ENCODE measurements at regions not wholly inside any gene's neighbourhood (a gene's known extent, or its start where the extent isn't known, plus 50 kb on each side); places are given as distances from the start of the nearest gene placed in this dataset.

DNA sequence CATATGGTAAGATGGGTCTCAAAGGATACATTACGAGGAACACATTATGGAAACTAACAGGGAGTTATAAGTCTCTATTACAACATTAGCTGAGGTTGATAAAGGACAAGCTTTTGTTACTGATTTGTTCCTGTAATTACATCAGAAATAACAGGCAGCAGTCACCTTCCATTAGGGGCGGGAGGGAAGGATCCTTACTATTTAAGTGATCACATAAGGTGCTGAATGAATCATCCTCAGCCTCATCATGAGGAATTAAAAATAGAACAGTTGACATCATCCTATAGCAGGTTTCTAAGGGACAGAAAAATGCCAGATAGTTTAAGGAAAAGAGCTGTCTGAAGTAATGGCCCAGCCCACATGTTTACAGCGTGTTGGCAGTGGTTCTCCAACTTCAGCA is 86.9 kb upstream of the MGAT5 start:
- TF ChIP-seq, protein P1, sequence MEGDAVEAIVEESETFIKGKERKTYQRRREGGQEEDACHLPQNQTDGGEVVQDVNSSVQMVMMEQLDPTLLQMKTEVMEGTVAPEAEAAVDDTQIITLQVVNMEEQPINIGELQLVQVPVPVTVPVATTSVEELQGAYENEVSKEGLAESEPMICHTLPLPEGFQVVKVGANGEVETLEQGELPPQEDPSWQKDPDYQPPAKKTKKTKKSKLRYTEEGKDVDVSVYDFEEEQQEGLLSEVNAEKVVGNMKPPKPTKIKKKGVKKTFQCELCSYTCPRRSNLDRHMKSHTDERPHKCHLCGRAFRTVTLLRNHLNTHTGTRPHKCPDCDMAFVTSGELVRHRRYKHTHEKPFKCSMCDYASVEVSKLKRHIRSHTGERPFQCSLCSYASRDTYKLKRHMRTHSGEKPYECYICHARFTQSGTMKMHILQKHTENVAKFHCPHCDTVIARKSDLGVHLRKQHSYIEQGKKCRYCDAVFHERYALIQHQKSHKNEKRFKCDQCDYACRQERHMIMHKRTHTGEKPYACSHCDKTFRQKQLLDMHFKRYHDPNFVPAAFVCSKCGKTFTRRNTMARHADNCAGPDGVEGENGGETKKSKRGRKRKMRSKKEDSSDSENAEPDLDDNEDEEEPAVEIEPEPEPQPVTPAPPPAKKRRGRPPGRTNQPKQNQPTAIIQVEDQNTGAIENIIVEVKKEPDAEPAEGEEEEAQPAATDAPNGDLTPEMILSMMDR (IDR thresholded peaks at IDR 0.05; ENCODE audit: insufficient read depth, low read length, poor library complexity, severe bottlenecking): no peak
- no peak overlapping the region for H3K4me3 ChIP-seq (replicated peaks; ENCODE audit: low read depth, low read length)
- DNase-seq (ENCODE audit: extremely low read depth, insufficient read length): no peak
- H3K36me3 ChIP-seq (ENCODE audit: control insufficient read depth, insufficient read depth, low read length): no peaks in the 10 kb centered on the region
- H3K27me3 ChIP-seq (replicated peaks; ENCODE audit: control insufficient read depth, insufficient read depth, low read length): no peaks in the 10 kb centered on the region

DNA sequence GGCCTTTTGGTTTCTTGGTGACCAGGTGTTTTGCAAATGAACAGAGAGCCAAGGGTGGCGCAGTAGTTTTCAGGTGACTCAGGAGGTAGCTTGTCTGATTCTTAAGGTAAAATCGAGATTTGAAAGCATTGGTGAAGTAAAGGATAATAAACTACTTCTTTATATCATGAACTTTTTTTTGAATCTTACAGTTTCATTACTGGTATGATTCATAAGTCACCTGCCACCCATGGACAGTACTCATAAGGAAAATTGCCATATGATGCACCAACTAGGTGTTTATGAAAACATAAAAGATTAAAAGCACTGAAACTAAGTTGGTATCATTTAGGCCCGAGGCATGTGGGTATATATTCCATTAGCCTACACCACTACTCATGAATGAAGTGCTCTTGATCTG is 84.1 kb upstream of the MGAT5 start:
- TF ChIP-seq, protein P1 (IDR thresholded peaks at IDR 0.05; ENCODE audit: insufficient read depth, low read length, poor library complexity, severe bottlenecking): no peak
- DNase-seq (ENCODE audit: extremely low read depth, insufficient read length): peak; percentile 55
- Histone ChIP-seq H3K36me3 (ENCODE audit: control insufficient read depth, insufficient read depth, low read length) (no peaks in the 10 kb centered on the region), H3K4me3 (replicated peaks; ENCODE audit: low read depth, low read length) (no peak overlapping the region), H3K27me3 (replicated peaks; ENCODE audit: control insufficient read depth, insufficient read depth, low read length) (no peaks in the 10 kb centered on the region)

DNA sequence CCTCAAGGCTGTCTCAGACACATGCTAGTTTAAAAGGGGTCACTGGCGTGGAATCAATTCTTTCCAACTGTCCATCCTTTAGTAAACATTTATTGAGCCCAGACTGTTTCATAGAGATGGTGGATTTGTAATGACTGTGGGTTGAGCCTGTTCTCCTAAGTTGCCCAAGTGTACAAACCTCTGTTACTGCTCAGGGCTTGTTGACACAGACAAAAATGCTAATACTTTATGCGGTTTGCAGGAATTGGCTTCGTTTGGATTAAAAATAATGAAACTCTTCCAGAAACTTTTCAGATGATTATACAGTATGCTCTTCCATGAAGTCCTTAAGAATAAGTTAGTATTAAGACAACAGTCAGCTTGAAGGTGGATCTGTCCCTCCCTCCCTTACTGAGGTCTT is 83.6 kb upstream of the MGAT5 start:
- DNase-seq (ENCODE audit: extremely low read depth, insufficient read length): no peak
- TF ChIP-seq, protein P1 (IDR thresholded peaks at IDR 0.05; ENCODE audit: insufficient read depth, low read length, poor library complexity, severe bottlenecking): no peak
- Histone ChIP-seq H3K4me3 (replicated peaks; ENCODE audit: low read depth, low read length) (no peak overlapping the region), H3K27me3 (replicated peaks; ENCODE audit: control insufficient read depth, insufficient read depth, low read length) (no peaks in the 10 kb centered on the region), H3K36me3 (ENCODE audit: control insufficient read depth, insufficient read depth, low read length) (no peaks in the 10 kb centered on the region)

DNA sequence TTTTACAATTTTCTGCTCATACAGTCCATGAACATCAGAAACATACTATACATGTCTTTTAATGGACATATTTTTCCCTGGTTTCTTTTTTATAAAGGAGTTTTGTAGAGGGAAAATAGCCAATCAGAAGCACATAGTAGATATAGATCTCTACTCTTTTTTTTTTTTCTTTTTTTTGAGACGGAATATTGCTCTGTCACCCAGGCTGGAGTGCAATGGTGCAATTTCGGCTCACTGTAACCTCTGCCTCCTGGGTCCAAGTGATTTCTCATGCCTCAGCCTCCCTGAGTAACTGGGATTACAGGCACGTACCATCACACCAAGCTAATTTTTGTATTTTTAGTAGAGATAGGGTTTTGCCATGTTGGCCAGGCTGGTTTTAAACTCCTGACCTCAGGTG is 83.2 kb upstream of the MGAT5 start:
- Histone ChIP-seq H3K36me3 (ENCODE audit: control insufficient read depth, insufficient read depth, low read length) (no peaks in the 10 kb centered on the region), H3K4me3 (replicated peaks; ENCODE audit: low read depth, low read length) (no peak overlapping the region), H3K27me3 (replicated peaks; ENCODE audit: control insufficient read depth, insufficient read depth, low read length) (no peaks in the 10 kb centered on the region)
- no peak for DNase-seq (ENCODE audit: extremely low read depth, insufficient read length)
- TF ChIP-seq, protein P1 (IDR thresholded peaks at IDR 0.05; ENCODE audit: insufficient read depth, low read length, poor library complexity, severe bottlenecking): no peak

DNA sequence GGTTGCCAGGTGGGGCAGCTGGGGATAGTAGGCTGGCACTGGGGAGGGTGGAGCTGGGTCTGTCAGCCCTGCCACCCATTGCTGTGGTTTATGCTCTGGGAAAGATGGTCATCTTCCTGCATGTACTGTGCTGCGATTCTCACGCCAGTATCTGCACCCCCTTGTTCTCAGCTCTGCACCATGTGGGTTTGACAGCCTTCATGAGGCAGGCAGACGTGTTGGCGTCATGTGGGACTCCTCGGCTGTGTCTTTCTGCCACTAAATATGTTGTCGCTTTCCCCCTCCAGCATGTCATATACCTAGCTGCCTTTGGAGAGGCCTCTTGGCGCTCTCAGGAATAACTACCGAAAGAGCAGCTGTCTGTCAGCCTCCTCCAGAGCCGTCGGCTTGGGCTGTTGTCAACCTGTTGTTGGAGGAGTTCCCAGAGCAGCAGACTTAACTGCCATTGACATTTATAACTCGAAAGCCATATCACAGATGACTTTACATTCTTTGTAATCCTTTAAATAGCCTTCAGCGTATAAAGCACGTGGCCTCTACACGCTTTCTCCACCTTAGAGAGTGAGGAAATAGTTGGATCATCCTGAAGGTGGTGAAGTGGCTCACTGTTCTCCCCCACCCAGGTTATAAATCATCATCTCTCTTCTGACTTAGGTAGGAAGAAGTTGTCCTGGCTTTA is 80.4 kb upstream of the MGAT5 start:
- DNase-seq (ENCODE audit: extremely low read depth, insufficient read length): no peak
- Histone ChIP-seq H3K4me3 (replicated peaks; ENCODE audit: low read depth, low read length) (no peak overlapping the region), H3K27me3 (replicated peaks; ENCODE audit: control insufficient read depth, insufficient read depth, low read length) (no peaks in the 10 kb centered on the region), H3K36me3 (ENCODE audit: control insufficient read depth, insufficient read depth, low read length) (no peaks in the 10 kb centered on the region; the same call in 1 of the 2 replicates)
- TF ChIP-seq, protein P1 (IDR thresholded peaks at IDR 0.05; ENCODE audit: insufficient read depth, low read length, poor library complexity, severe bottlenecking): no peak

DNA sequence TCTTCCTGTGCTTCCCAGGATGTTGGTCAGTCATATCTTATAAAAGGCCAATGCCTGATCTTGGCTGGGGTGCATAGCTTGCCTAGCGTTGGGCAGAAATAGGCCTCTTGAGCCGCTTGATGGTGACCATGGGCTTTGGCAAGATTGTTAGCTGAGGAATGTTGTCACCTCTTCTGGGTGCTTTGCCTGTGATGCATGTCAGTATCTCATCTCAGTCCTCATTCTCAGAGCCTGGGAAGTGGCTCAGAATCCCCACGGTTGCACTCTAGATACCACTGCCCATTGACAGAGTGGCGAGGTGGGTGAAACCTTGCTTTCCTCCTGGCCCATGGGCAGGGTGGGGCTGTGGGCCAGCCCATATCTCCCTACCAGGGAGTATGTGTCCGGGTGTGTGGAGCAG is 79.2 kb upstream of the MGAT5 start:
- Histone ChIP-seq H3K36me3 (ENCODE audit: control insufficient read depth, insufficient read depth, low read length) (no peaks in the 10 kb centered on the region; the same call in 1 of the 2 replicates), H3K4me3 (replicated peaks; ENCODE audit: low read depth, low read length) (no peak overlapping the region), H3K27me3 (replicated peaks; ENCODE audit: control insufficient read depth, insufficient read depth, low read length) (no peaks in the 10 kb centered on the region)
- no peak for DNase-seq (ENCODE audit: extremely low read depth, insufficient read length)
- TF ChIP-seq, protein P1 (IDR thresholded peaks at IDR 0.05; ENCODE audit: insufficient read depth, low read length, poor library complexity, severe bottlenecking): no peak
